ENCODE measurements at regions not wholly inside any gene's neighbourhood (a gene's known extent, or its start where the extent isn't known, plus 50 kb on each side); places are given as distances from the start of the nearest gene placed in this dataset.

DNA sequence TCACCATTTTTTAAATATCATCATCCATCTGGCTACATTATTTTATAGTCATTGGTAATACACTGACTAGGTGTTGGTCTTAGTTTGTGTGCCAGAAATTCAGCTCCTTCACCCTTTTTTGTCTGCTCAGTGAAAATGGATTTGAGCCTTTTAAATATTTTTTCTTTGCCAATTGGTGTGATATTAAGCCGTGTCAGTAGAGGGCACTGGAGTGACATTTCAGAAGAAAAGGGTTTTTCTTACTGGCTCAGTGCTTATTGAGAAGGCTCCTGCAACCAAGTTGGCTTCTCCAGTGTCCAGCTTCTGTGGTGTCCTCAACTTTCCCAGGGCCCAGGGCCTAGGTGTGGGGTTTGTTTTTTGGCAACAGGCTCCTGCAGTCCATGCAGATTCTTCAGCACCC lies 546.6 kb downstream of the DACH1 start:
- no peak for DNase-seq
- no peaks in the 10 kb centered on the region for H3K4me1 ChIP-seq
- ATAC-seq = peak; percentile 47
- H3K4me3 ChIP-seq = no peak overlapping the region
- H3K9me3 ChIP-seq = no peaks in the 10 kb centered on the region
- no peaks in the 10 kb centered on the region for H3K27me3 ChIP-seq
- TF ChIP-seq, protein P1, sequence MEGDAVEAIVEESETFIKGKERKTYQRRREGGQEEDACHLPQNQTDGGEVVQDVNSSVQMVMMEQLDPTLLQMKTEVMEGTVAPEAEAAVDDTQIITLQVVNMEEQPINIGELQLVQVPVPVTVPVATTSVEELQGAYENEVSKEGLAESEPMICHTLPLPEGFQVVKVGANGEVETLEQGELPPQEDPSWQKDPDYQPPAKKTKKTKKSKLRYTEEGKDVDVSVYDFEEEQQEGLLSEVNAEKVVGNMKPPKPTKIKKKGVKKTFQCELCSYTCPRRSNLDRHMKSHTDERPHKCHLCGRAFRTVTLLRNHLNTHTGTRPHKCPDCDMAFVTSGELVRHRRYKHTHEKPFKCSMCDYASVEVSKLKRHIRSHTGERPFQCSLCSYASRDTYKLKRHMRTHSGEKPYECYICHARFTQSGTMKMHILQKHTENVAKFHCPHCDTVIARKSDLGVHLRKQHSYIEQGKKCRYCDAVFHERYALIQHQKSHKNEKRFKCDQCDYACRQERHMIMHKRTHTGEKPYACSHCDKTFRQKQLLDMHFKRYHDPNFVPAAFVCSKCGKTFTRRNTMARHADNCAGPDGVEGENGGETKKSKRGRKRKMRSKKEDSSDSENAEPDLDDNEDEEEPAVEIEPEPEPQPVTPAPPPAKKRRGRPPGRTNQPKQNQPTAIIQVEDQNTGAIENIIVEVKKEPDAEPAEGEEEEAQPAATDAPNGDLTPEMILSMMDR (IDR thresholded peaks at IDR 0.05) = peak; percentile 22
- no peak overlapping the region for H3K27ac ChIP-seq
- H3K36me3 ChIP-seq = no peaks in the 10 kb centered on the region
- intact Hi-C loops (cut with DNase I) = no loop called here

DNA sequence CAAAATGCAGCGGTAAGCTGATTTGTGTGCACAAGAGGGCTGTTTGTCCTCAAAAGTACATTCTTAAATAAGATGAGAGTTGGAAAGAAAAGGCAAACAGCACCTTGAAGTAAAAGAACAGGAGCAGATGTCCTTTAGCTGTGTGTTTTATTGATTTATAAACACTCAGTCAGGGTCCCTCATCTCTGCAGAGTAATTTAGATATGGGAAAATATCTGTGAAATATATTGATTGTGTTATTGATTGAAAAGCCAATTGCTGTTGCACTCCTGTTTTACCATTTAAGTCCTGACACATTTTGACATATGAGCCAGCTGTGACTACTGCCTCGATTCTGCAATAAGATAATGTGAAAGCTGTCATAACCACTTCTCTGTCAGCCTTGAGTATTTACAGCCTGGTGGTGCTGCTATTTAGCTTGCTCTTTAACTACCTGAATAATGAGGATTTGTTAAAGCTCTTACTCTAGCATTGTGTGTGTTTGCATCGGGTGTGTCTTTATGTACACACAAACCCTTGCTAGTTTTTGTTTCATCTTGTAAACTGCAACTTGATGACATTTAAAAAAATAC lies 550.1 kb downstream of the DACH1 start:
- intact Hi-C loops (cut with DNase I) = loop anchor here (10.0 kb wide), 1 partner anchor 568 kb away; no protein-coding TSS in a partner anchor
- Histone ChIP-seq H3K36me3 (no peaks in the 10 kb centered on the region), H3K27ac (no peak overlapping the region), H3K9me3 (no peaks in the 10 kb centered on the region), H3K4me3 (no peak overlapping the region), H3K4me1 (no peaks in the 10 kb centered on the region), H3K27me3 (no peaks in the 10 kb centered on the region)
- DNase-seq = no peak
- no peak for ATAC-seq
- TF ChIP-seq, protein P1 (IDR thresholded peaks at IDR 0.05) = no peak

DNA sequence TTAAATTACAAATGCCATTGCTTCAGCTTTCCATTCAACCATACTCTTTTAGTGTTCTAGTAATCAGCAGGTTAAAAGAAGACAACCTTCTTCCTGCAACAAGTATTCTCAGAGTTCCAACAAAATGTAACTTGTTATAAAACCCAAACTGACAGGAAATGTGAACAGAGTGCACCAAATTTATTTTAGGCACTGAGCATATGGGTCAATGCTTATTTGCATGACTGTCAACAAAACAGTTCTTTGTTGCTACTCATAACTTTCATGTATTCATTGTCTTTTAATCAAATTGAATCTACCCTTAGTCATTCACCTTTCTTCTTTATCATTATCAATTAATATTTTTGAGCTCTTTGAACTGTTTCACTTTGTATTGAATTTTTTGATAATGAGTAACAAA lies 554.1 kb downstream of the DACH1 start:
- H3K4me1 ChIP-seq = no peaks in the 10 kb centered on the region
- H3K27ac ChIP-seq = no peak overlapping the region
- TF ChIP-seq, protein P1 (IDR thresholded peaks at IDR 0.05) = no peak
- no peaks in the 10 kb centered on the region for H3K27me3 ChIP-seq
- H3K9me3 ChIP-seq = no peaks in the 10 kb centered on the region
- H3K36me3 ChIP-seq = no peaks in the 10 kb centered on the region
- H3K4me3 ChIP-seq = no peak overlapping the region
- DNase-seq = no peak
- no peak for ATAC-seq
- intact Hi-C loops (cut with DNase I) = loop anchor here (10.0 kb wide), 1 partner anchor 572 kb away; no protein-coding TSS in a partner anchor

DNA sequence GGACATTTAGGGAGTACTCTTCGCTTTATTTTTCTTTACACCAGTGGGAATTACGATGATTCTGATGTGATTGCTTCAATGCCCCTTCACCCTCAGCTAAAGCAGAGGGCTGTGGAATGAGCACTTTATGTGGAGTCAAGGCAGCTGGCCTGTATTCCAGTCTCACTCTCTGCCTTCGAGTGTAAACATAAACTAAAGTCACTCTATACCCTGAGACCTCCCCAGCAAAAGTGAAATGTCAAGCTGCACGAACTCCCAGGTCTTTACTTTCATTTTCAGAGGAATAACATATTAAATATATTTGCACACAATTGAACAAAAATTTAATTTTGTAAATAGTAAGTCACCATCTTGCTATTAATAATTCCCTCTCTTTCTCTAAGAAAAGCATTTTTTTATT lies 557.1 kb downstream of the DACH1 start:
- no peak overlapping the region for H3K27ac ChIP-seq
- TF ChIP-seq, protein P1 (IDR thresholded peaks at IDR 0.05) = no peak
- H3K9me3 ChIP-seq = no peaks in the 10 kb centered on the region
- intact Hi-C loops (cut with DNase I) = loop anchor here (10.0 kb wide), 1 partner anchor 575 kb away; no protein-coding TSS in a partner anchor
- DNase-seq (no peak), ATAC-seq (no peak)
- H3K36me3 ChIP-seq = no peaks in the 10 kb centered on the region
- H3K4me1 ChIP-seq = no peaks in the 10 kb centered on the region
- no peaks in the 10 kb centered on the region for H3K27me3 ChIP-seq
- no peak overlapping the region for H3K4me3 ChIP-seq

DNA sequence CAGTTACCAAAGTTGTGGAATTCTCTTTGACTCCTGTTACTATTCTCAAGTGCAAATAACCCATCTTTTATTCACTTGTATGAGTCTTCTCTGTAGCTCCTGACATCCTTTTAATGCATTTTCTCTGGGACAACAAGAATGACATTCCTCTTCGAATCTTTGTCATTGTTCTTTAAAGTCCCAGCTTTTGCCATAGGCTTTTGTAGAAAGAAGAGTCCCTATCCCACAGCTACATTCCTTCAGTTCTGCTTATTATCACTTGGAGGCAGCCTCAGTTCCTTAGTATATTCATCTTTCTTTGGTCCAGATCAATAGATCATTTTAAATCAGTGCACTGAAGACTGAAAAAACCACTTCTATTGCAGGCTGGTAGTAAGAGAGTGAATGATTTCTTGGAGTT lies 560.2 kb downstream of the DACH1 start:
- TF ChIP-seq, protein P1 (IDR thresholded peaks at IDR 0.05) = no peak
- intact Hi-C loops (cut with DNase I) = no loop called here
- Histone ChIP-seq H3K4me1 (no peaks in the 10 kb centered on the region), H3K27ac (no peak overlapping the region), H3K4me3 (no peak overlapping the region), H3K27me3 (no peaks in the 10 kb centered on the region), H3K36me3 (no peaks in the 10 kb centered on the region), H3K9me3 (no peaks in the 10 kb centered on the region)
- no peak for DNase-seq
- no peak for ATAC-seq

DNA sequence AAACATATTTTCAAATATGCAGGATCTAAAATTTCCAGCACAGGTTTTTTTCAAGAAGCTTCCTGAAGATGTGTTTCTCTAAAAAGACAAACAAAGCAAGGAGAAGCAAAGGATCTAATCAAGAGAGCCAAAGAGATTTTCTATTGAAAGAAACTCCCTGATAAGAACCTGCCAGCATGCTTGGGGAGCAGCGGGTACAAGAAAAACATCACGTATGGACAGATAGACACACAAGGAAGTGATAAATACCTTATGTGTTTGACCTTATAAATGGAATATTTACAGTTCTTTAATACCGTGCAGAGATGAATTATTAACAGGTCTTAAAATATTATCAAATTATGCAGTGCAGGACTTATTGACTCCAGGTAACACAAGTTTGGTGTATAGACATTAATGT lies 562.1 kb downstream of the DACH1 start:
- Histone ChIP-seq H3K9me3 (no peaks in the 10 kb centered on the region), H3K27me3 (no peaks in the 10 kb centered on the region), H3K4me1 (no peaks in the 10 kb centered on the region), H3K36me3 (no peaks in the 10 kb centered on the region), H3K4me3 (no peak overlapping the region), H3K27ac (no peak overlapping the region)
- DNase-seq = no peak
- TF ChIP-seq, protein P1 (IDR thresholded peaks at IDR 0.05) = no peak
- ATAC-seq = no peak
- intact Hi-C loops (cut with DNase I) = no loop called here

All from upper lobe of right lung (tissue), 1 donor.